ENCODE measurements at regions not wholly inside any gene's neighbourhood (a gene's known extent, or its start where the extent isn't known, plus 50 kb on each side); places are given as distances from the start of the nearest gene placed in this dataset.
"Not testable (repeated sequence)": the region's sequence is repeated elsewhere in the genome, so short reads cannot be mapped to it uniquely, and the experiment has no call there.

DNA sequence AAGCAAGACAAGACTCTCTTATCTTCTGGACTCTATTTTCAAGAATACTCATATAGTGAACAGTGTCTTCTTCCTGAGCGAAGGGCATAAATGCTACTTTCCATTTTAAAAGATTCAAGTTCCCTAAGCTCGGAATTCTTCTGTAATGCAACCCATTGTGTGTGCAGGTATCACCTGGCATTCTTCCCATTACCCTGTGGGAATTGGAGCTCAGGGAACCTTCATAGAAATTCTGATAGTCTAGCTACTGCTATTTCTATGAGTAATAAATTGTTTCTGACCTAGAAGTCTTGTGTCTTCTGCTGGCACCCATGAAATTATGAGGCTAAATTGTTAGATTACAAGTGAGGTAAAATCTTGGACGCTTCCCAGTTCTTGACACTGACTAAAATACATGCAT, 324.1 kb upstream of the DIPK2B start:
- DNase-seq = no peak

DNA sequence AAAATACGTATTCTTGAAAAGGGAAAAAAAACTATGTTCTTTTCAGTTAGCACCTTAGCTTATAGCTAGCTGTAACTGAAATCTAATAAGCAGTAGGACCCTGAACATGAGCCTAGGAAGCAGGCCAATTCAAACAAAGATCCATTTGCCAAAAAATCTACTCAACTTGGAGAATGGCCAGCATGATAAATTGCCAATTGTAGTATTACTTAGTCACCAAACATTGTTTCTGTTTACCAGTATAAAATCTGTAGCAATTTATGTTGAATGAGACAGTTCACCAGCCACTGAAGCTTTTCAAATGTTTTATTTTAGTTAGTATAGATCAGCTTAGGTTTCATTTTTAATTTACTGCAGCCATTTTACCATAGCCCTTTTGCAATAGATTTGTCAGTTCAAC, 323.6 kb upstream of the DIPK2B start:
- DNase-seq = no peak

- no peak for DNase-seq
These were observed 317.9 kb upstream of the DIPK2B start for GRCh38 chrX:45518552-45518951.

GRCh38 chrX:45517090-45517973, 316.7 kb upstream of the DIPK2B start:
- no peak for DNase-seq

DNA sequence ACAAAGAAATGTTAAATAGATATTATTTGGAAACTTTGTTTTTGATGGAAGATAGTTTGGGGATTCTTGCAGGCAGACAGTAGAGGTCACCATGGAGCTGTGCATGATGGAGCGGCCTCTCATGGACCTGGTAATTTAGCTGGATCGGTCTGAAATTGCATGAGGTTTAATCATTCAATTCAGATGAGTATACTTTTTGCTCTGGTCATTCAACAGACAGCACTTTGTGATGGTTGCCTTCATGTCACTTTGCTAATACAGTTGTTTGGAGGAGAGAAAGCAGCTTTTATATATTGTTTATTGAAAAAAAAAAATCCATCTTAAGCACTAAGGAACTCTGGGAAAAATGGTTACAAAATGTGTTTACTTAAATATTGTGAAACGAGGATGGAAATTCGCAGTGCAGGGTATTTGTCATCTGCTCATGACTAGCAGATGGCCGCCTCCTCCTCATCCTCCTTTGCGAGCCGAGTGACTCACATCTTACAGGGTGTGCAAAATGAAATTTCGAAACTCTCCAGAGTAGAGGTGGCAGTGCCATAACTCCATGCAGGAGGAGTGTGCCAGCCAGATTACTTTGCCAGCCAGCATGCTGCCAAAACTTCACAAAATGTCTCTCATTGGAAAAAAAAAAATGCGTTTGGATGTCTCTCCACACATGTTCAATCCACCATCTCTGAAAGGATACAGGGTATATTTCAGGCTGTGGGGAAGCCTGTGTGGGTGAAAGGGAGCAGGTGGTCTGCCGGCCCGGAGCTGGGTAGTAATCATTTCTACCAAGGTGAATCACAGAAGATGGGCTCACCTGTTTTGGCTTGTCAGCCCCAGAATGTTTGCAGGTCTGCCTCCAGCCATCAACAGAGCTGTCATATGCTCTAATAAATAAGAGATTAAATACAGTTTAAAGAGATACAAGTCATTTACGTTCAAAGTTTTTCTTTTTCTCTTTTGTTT, 314.9 kb upstream of the DIPK2B start:
- peak; percentile 69 for DNase-seq

DNA sequence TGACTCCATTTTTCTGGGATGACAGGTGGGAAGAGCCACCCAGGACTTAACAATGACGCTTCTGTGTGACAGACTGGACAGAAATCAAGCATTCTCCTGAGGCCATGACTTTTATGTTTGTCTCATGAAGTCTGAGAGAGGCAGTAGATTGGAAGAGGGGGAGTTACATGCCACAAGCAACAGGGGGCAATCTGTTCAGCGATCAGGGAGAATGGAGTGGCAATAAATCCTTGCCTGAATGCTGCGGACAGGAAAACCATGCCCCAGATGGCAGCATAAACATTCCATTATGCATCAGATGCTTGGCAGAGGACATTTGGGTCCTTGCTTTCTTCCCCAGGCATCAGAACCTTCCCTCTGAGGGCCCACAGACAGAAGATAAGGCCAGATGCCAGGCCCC, 312.4 kb upstream of the DIPK2B start:
- DNase-seq = no peak

DNA sequence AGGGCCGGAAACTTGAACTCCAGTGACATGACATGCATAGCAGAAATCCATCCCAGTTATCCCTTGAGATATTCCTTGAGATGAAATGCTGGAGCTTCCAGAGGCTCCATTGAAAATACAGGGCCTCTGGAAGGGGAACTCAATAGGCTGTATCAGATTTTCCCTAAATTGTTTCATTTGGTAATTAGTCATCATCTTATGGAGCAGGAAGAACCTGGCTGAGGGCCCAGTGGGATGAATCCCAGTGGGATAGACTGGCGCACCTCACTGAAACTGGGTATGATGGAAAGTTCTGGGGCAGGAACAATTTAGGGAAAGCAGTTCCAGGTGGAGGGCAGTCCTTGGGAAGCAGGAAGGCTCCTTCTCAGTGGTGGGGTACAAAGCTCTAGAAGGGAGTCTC, 307.8 kb upstream of the DIPK2B start:
- no peak for DNase-seq

DNA sequence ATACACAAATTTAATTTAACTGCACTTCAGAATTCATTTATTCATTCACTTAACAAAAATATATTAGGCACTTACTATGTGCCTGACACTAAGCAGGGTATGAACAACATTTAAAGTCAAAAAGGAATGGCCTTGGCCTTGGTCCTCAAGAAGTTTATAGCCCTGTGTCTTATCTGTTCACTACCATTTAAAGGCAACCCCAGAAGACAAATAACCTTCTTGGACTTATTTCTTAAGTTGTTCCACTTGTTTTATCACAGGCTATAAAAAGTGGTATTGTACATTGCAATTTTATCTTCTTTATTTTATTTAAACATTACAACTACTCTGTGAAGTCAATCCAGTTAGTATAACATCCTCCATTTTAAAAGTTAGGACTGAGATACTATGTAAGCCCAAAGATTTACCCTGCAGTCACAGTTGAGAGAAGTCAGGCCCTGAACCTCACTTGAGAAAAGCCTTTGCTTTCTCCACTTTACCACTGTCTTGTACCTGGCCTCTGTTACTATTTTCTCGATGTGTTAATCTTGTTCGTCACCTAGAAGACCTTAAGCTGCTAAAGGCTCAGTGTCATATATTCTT, 305.6 kb upstream of the DIPK2B start:
- no peak for DNase-seq

DNA sequence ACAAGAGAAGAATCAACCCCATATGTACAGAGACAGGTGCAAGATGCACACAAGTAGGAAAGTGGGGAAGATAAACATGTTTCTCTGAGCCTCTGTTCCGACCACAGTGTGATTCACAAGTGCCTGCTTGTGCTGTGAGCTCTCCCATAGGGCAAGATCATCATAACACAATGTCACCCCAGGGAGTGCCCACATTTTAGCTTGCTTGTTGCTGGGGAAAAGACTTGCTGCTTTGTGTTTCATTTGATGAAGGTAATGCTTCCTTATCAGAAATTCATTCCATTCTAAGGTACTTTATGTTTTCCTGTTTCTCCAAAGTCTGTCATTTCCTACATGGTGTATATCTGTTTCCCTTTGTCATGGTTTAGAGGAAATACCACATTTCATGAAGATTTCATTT, 304.5 kb upstream of the DIPK2B start:
- DNase-seq = no peak

- DNase-seq = not testable (repeated sequence)
These were observed 303.2 kb upstream of the DIPK2B start for GRCh38 chrX:45503787-45504362.

- DNase-seq = no peak
These were observed 301.7 kb upstream of the DIPK2B start for GRCh38 chrX:45502396-45502795.

DNA sequence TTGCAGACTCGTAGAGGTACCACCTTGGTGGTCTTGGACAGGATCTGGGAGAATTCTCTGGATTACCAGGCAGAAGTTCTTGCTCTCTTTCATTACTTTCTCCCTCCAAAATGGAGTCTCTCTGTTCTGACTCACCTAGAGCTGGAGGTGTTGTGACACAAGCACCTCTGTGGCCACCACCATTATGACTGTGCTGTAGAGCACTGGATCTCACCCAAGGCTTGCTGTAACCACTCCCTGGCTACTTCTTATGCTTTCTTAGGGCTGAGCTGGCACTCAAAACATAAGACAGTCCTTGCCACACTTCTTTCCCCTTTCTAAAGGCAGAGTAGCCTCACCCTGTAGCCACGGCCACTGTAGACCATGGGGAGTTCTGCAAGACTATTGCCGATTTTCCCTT, 296.6 kb upstream of the DIPK2B start:
- no peak for DNase-seq

- DNase-seq = no peak
These were observed 285.0 kb upstream of the DIPK2B start for GRCh38 chrX:45485719-45486118.

DNA sequence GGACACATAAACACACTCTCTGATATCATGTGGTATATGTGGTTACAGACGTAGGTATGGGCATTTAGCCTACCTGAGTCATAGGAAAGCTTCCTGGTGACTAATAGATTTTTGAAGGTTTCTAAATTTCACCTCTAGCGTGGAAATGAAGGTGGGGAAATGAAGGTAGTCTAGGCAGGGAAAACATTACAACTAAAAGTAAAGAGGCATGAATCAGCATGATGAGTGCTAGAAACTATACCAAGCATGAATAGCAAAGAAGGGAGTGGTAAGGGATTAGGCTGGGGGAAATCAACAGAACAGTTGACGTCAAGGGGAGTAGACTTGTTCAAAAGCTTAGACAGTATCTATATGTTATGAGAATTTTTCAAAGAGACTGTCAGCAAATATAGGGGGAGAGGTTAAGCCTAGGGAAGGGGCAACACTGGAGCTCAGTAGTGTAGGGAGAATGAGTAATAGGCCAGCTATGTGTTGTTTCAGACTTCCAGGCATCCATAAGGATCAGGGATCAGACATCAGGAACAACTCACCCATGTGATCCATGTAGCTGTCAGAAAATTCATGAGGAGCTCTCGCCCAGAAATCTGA, 279.3 kb upstream of the DIPK2B start:
- DNase-seq = no peak

DNA sequence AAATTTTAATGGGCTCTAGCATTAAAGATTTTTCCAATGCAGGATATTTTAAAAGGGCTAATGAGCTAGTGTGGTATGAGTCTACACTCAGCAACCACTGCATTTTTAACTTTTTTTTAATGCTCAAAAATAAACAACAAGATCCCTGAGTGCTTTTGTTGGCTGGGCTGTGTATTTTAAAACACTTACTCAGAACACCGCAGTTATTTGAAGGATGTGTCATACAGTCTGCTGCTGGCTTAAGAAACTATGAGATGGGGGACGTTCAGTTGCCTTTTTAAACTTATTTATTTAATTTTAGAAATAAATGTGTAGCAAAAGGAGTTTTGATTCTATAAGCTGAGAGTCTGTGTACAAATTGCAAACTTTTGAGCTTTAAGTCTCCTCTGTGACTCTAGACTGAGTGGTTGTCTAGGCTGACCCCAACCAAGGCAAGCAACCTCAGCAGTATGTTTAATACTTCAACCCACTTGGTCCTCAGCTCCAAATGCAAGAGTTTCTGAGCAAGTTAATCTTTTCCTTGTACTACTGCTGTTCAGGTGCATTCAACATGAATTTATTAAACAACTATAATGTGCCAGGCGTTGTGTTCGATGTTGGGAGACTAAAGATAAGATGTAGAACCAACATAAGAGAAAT, 278.6 kb upstream of the DIPK2B start:
- no peak for DNase-seq

DNA sequence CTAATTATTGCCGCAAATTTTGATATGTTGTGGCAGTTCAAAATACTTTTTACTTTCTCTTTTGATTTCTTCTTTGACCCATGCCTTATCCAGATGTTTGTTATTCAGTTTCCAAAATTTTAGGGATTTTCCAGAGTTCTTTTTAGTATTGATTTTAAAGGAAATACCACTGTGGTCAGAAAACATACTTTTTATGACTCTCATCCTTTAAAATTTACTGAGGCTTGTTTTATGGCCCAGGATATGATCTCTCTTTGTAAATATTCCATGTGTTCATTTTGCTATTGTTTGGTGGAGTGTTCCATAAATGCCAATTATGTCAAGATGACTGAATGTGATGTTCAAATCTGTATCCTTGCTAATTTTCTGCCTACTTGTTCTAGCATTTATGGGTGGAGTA, 272.3 kb upstream of the DIPK2B start:
- DNase-seq = no peak

DNA sequence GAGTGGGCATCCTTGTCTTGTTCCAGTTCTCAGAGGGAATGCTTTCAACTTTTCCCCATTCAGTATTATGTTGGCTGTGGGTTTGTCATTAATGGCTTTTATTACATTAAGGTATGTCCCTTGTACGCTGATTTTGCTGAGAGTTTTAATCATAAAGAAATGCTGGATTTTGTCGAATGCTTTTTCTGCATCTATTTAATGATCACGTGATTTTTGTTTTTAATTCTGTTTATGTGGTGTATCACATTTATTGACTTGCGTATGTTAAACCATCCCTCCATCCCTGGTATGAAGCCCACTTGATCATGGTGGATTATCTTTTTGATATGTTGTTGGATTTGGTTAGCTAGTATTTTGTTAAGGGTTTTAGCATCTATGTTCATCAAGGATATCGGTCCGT, 266.9 kb upstream of the DIPK2B start:
- DNase-seq = not testable (repeated sequence)

DNA sequence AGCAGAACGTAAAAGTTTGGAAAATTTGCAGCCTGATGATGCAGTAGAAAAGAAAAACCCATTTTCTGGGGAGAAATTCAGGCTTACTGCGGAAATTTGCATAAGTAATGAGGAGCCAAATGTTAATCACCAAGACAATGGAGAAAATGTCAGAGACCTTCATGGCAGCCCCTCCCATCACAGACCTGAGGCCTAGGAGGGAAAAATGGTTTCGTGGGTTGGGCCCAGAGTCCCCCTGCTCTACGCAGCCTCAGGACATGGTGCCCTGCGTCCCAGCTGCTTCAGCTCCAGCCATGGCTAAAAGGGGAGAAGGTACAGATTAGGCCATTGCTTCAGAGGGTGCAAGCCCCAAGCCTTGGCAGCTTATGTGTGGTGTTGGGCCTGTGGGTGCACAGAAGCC, 255.1 kb upstream of the DIPK2B start:
- DNase-seq = not testable (repeated sequence)

DNA sequence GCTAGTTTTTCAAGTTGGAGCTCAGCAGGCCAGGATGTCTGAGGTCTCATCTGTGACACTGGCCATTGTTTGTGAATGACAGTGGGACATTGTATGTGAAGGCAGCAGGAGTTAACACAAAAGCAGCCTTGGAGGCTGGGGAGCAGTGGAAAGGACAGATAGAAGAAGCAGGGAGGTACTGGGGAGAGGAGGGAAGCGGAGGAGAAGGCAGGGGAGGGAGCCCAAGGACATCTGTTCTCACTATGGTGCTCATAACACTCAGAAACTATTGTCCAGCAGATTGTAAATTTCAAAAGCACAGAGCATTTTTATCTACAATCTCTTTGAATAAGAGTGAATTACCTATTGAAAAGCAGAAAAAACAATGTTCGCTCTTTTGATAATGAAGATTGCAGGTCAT, 253.6 kb upstream of the DIPK2B start:
- DNase-seq = no peak

GRCh38 chrX:45449982-45450381, 249.3 kb upstream of the DIPK2B start:
- no peak for DNase-seq

GRCh38 chrX:45447995-45448394, 247.3 kb upstream of the DIPK2B start:
- DNase-seq = no peak

DNA sequence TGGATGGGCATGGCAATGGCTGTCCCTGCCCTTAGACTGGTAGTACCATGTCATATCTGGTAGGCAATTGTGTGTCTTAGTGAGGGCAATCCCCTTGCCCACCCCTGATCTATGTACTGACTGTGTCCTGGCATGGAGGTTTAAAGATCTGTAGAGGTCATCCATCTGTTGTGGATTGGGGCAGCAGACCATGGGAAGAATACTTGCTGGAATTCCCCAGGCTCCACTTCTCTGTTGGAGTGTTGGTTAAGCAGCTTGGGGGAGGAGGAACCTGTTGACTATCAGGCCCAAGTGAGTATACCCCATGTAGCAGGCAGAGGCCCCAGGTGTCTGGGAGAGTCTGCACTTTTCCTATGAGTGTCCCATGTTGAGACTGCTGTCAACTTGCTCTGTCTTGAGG, 246.7 kb upstream of the DIPK2B start:
- no peak for DNase-seq

Measured in activated effector memory CD4-positive, alpha-beta T cell treated with anti-CD3 and anti-CD28 coated beads, Interleukin-2, amount 50 U/mL, for 16 hours (primary cell).